ENCODE measurements at regions not wholly inside any gene's neighbourhood (a gene's known extent, or its start where the extent isn't known, plus 50 kb on each side); places are given as distances from the start of the nearest gene placed in this dataset.

DNA sequence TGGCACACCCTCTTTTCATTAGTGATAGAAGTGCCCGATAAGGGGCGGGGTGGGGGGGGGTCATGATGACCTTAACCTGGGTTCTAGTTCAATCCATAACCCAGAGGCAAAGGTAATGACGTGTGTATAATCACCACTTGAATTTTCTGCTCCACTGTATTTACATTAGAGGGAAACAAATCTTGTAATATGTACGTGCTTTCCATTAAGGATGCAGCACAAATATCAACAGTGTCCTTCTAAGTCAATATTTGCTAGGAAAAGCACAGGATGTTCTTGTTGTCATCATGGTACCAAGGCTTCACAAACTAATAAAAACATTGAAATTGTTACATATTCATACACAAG is 121.2 kb upstream of the SLC38A2 start:
- Mint-ChIP-seq H3K36me3 (ENCODE audit: insufficient read depth, unreplicated experiment) (peaks cover 6% of the 10 kb centered on the region), H3K9me3 (ENCODE audit: low read depth, unreplicated experiment) (no peaks in the 10 kb centered on the region), H3K4me3 (ENCODE audit: low read depth, unreplicated experiment) (no peak overlapping the region), H3K27ac (ENCODE audit: unreplicated experiment) (no peak overlapping the region), H3K4me1 (ENCODE audit: low read depth, unreplicated experiment) (peaks cover 30% of the 10 kb centered on the region), H3K27me3 (ENCODE audit: unreplicated experiment) (no peaks in the 10 kb centered on the region)
- CTCF ChIA-PET, result no interaction called here
- no peak for DNase-seq
- intact Hi-C loops (cut with micrococcal nuclease; ENCODE audit: unreplicated experiment), result loop anchor here (2.0 to 5.0 kb wide), 2 partner anchors 122 to 167 kb away; partner anchors contain the start of gene SLC38A2
- no TSS peak for BruUV-seq (replicated peaks)
- TF ChIP-seq, protein P1, sequence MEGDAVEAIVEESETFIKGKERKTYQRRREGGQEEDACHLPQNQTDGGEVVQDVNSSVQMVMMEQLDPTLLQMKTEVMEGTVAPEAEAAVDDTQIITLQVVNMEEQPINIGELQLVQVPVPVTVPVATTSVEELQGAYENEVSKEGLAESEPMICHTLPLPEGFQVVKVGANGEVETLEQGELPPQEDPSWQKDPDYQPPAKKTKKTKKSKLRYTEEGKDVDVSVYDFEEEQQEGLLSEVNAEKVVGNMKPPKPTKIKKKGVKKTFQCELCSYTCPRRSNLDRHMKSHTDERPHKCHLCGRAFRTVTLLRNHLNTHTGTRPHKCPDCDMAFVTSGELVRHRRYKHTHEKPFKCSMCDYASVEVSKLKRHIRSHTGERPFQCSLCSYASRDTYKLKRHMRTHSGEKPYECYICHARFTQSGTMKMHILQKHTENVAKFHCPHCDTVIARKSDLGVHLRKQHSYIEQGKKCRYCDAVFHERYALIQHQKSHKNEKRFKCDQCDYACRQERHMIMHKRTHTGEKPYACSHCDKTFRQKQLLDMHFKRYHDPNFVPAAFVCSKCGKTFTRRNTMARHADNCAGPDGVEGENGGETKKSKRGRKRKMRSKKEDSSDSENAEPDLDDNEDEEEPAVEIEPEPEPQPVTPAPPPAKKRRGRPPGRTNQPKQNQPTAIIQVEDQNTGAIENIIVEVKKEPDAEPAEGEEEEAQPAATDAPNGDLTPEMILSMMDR (IDR thresholded peaks at IDR 0.05; ENCODE audit: unreplicated experiment), result no peak

- TSS peak; percentile 58 for BruUV-seq (replicated peaks)
- H3K27ac Mint-ChIP-seq (ENCODE audit: unreplicated experiment), result peak overlapping the region; percentile 89
- no peaks in the 10 kb centered on the region for H3K27me3 Mint-ChIP-seq (ENCODE audit: unreplicated experiment)
- peak overlapping the region; percentile 15 for H3K4me3 Mint-ChIP-seq (ENCODE audit: low read depth, unreplicated experiment)
- H3K9me3 Mint-ChIP-seq (ENCODE audit: low read depth, unreplicated experiment), result no peaks in the 10 kb centered on the region
- peaks cover 6% of the 10 kb centered on the region for H3K36me3 Mint-ChIP-seq (ENCODE audit: insufficient read depth, unreplicated experiment)
- intact Hi-C loops (cut with micrococcal nuclease; ENCODE audit: unreplicated experiment), result loop anchor here (2.0 to 5.0 kb wide), 2 partner anchors 121 to 168 kb away; partner anchors contain the start of gene SLC38A2
- CTCF ChIA-PET, result no interaction called here
- peaks cover 30% of the 10 kb centered on the region for H3K4me1 Mint-ChIP-seq (ENCODE audit: low read depth, unreplicated experiment)
- DNase-seq, result no peak
- TF ChIP-seq, protein P1 (IDR thresholded peaks at IDR 0.05; ENCODE audit: unreplicated experiment), result no peak
These were observed 120.7 kb upstream of the SLC38A2 start for GRCh38 chr12:46493150-46493833.

DNA sequence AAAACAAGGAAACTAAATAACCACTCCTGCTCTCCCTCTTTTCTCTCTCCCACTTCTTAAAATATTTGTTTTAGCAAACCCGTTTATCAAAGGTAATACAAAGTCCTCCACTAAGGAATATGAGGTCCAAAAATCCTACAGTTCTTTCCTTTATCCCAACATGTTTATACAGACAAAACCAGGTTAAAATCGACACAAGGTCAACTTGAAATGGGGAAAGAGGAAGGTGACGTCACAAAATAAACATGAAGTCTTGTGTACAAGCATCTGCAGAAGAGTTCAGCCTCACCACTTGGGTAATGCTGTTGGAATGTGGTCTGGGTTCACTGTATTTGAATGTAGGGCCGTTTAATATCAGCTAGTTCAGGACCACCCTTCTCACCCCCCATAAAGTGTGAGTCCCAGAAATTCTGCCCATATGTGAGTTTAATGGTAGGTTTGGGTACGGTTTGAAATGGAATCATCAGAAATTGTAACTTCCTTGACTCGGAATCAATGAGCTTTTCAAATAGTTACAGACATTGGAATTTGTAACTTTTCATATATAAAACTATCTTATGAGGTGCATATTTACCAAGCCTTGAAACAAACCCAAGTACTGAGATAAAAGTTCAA is 120.0 kb upstream of the SLC38A2 start:
- intact Hi-C loops (cut with micrococcal nuclease; ENCODE audit: unreplicated experiment), result loop anchor here (2.0 to 5.0 kb wide), 2 partner anchors 120 to 168 kb away; partner anchors contain the start of gene SLC38A2
- no TSS peak for BruUV-seq (replicated peaks)
- peaks cover 6% of the 10 kb centered on the region for H3K36me3 Mint-ChIP-seq (ENCODE audit: insufficient read depth, unreplicated experiment)
- peak overlapping the region; percentile 89 for H3K27ac Mint-ChIP-seq (ENCODE audit: unreplicated experiment)
- peak overlapping the region; percentile 15 for H3K4me3 Mint-ChIP-seq (ENCODE audit: low read depth, unreplicated experiment)
- H3K4me1 Mint-ChIP-seq (ENCODE audit: low read depth, unreplicated experiment), result peaks cover 30% of the 10 kb centered on the region
- peak; percentile 45 for DNase-seq
- CTCF ChIA-PET, result interaction anchor here (0.6 to 1.4 kb wide), 2 partner anchors 121 to 125 kb away, joined by 3 read pairs; no protein-coding TSS in a partner anchor
- H3K9me3 Mint-ChIP-seq (ENCODE audit: low read depth, unreplicated experiment), result no peaks in the 10 kb centered on the region
- TF ChIP-seq, protein P1 (IDR thresholded peaks at IDR 0.05; ENCODE audit: unreplicated experiment), result no peak
- no peaks in the 10 kb centered on the region for H3K27me3 Mint-ChIP-seq (ENCODE audit: unreplicated experiment)

DNA sequence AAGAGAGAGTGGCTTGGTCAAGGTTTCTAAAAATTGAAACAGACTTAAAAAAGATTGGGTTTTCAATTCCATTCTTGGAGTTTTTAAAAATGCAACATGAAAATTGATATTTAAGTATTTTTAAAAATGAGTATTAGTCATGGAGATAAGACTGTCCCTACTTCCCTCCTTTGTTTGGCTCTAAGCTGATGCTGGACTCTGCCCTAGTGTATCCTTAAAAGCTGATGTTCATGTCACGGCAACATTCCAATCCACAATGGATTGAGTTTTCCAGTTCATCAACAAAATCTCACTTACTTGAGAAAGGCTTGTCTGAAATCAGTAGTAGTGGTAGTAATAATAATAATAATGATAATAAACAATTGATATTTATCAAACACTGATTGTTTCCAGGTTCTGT is 119.0 kb upstream of the SLC38A2 start:
- TF ChIP-seq, protein P1 (IDR thresholded peaks at IDR 0.05; ENCODE audit: unreplicated experiment), result no peak
- intact Hi-C loops (cut with micrococcal nuclease; ENCODE audit: unreplicated experiment), result loop anchor here (5.0 kb wide), 1 partner anchor 119 kb away; the partner anchor contains the start of gene SLC38A2
- H3K4me1 Mint-ChIP-seq (ENCODE audit: low read depth, unreplicated experiment), result peaks cover 30% of the 10 kb centered on the region
- H3K4me3 Mint-ChIP-seq (ENCODE audit: low read depth, unreplicated experiment), result no peak overlapping the region
- no peaks in the 10 kb centered on the region for H3K9me3 Mint-ChIP-seq (ENCODE audit: low read depth, unreplicated experiment)
- DNase-seq, result no peak
- CTCF ChIA-PET, result interaction anchor here (1.4 kb wide), 1 partner anchor 124 kb away, joined by 3 read pairs; no protein-coding TSS in a partner anchor
- H3K36me3 Mint-ChIP-seq (ENCODE audit: insufficient read depth, unreplicated experiment), result peaks cover 6% of the 10 kb centered on the region
- no peaks in the 10 kb centered on the region for H3K27me3 Mint-ChIP-seq (ENCODE audit: unreplicated experiment)
- no TSS peak for BruUV-seq (replicated peaks)
- no peak overlapping the region for H3K27ac Mint-ChIP-seq (ENCODE audit: unreplicated experiment)

Measured in Calu3 (cell line).